ENCODE measurements at regions not wholly inside any gene's neighbourhood (a gene's known extent, or its start where the extent isn't known, plus 50 kb on each side); places are given as distances from the start of the nearest gene placed in this dataset.
"Not testable (repeated sequence)": the region's sequence is repeated elsewhere in the genome, so short reads cannot be mapped to it uniquely, and the experiment has no call there.

DNA sequence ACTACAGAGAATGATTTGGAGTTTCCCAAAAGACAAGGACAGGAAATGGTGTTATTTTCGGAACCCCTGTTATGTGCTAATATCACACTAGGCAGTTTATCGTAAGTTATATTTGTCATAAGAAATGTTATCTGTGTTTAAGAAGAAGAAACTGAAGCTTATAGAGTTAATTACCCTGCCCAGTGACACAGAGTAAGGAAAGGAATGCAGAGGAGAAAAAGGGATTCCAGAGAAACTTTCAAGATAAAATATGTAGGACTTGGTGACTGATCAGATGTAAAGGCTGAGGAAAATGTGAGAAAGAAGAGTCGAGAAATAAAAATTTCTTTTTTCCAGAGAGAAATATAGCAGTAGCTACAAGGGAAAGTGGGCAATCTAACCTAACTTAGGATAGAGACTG is 63.5 kb upstream of the ZNF746 start:
- DNase-seq: no peak

DNA sequence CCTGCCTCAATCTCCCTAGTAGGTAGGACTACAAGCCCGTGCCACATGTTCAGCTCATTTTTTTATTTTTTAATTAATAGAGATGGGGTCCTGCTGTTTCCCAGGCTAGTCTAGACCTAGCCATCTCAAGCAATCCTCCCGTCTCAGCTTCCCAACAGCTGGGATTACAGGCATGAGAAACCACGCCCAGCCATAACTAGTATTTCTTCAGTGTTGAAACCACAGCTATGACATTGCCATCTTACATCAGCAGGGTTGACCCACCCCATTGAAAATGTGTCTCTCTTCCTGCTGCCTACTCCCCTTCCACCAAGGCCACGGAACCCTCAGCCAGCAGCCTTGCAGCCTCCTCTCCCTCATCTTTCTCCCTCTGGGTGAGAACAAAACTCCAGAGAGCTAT is 62.1 kb upstream of the ZNF746 start:
- no peak for DNase-seq

DNA sequence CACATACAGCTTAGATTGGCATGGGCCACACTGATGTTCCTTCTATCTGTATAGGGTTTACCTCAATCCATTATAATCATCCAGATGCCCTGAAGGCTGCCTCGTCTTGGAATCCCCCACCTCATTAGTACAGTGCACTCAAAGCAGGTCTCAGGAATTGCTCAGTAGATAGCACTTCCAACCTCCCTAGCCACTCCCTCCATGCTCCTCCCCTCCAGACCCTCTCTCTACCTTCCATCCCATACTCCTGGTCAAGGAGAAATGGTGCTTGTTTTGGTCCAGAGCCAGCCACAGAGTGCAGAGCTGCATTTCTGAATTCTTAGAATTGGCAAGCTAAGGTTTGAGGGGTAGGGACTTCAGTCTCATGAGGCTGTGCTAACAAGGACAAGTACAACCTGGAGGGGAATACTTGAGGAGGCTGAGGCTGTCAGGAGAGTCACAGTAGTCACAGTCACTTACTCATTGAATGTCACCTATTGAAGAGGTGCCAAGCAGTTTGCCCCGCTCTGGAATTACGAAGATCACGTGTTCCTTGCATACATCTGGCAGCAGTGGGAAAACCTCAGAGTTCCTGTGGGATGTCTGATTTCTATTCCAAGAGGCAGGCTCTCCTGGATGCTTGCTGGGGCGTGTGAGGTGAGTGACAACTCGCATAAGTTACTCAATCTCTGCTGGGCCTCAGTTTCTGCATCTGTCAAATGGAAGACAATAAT is 60.7 kb upstream of the ZNF746 start:
- DNase-seq: no peak

DNA sequence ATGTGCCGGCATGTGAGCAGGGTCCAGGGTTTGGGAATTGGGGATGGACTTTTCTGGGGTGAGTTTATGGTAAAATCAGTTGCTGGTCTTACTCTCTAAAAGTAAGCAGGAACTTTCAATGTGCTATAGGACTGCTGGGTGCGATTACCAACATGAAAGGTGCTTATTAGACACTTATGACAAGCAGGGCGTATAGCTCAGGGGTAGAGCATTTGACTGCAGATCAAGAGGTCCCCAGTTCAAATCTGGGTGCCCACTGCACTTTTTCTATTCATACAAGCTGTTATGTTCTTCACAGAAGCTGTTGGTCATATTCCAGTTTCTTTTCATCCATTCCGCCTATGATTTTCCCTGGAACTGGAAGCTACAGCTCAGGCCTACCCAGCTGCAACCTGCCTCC is 58.9 kb upstream of the ZNF746 start:
- not testable (repeated sequence) for DNase-seq

DNA sequence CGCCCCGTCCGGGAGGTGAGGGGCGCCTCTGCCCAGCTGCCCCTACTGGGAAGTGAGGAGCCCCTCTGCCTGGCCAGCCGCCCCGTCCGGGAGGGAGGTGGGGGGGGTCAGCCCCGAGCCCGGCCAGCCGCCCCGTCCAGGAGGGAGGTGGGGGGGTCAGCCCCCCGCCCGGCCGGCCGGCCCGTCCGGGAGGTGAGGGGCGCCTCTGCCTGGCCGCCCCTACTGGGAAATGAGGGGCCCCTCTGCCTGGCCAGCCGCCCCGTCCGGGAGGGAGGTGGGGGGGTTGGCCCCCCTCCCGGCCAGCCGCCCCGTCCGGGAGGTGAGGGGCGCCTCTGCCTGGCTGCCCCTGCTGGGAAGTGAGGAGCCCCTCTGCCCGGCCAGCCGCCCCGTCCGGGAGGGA is 57.2 kb upstream of the ZNF746 start:
- DNase-seq: not testable (repeated sequence)

DNA sequence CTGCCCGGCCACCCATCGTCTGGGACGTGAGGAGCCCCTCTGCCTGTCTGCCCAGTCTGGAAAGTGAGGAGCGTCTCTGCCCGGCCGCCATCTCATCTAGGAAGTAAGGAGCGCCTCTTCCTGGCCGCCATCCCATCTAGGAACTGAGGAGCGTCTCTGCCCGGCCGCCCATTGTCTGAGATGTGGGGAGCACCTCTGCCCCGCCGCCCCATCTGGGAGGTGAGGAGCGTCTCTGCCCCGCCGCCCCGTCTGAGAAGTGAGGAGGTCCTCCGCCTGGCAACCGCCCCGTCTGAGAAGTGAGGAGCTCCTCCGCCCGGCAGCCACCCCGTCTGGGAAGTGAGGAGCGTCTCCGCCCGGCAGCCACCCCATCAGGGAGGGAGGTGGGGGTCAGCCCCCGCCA is 56.4 kb upstream of the ZNF746 start:
- DNase-seq: not testable (repeated sequence)

DNA sequence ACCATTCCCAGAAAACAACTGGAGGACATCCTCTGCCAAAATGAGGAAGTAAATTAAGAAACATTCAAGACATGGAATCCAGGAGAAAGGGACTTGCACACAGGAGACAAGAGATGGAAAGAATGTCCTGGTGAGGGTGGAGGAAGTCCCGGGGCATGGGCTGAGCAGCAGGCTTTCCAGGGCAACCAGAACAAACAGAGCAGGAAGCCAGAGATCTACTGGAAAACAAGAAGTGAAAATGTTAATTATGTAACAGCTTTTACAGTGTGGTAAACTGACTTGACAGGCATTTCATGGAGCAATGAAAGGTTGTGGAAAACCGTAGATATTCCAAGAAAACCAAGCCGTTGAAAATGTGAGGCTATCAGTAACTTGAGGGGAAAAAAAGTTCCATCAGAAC is 55.2 kb upstream of the ZNF746 start:
- DNase-seq: no peak
